HG03095 (cell line): ENCODE measurements at regions not wholly inside any gene's neighbourhood (a gene's known extent, or its start where the extent isn't known, plus 50 kb on each side); places are given as distances from the start of the nearest gene placed in this dataset.
"Not testable (repeated sequence)": the region's sequence is repeated elsewhere in the genome, so short reads cannot be mapped to it uniquely, and the experiment has no call there.

Experiments used
- ATAC-seq: cut with Tn5 transposase; IDR thresholded peaks from one replicate; pipeline ENCODE4 v1.9.1; 2021; ENCODE audit warnings: moderate library complexity; ENCODE audit not compliant: unreplicated experiment

DNA sequence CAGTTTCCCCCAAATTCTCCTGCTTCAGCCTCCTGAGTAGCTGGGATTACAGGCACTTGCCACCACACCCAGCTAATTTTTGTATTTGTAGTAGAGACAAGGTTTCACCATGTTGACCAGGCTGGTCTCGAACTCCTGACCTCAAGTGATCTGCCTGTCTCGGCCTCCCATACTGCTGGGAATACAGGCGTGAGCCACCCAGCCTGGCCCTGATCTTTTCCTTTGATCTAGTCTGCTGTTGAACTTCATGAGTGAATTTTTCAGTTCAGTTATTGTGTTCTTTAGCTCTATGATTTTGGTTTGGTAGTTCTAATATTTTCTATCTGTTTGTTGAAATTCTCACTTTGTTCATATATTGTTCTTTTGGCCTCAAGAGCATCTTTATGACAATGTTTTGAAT lies 83.4 kb upstream of the RAP2C start:
- ATAC-seq: not testable (repeated sequence)

DNA sequence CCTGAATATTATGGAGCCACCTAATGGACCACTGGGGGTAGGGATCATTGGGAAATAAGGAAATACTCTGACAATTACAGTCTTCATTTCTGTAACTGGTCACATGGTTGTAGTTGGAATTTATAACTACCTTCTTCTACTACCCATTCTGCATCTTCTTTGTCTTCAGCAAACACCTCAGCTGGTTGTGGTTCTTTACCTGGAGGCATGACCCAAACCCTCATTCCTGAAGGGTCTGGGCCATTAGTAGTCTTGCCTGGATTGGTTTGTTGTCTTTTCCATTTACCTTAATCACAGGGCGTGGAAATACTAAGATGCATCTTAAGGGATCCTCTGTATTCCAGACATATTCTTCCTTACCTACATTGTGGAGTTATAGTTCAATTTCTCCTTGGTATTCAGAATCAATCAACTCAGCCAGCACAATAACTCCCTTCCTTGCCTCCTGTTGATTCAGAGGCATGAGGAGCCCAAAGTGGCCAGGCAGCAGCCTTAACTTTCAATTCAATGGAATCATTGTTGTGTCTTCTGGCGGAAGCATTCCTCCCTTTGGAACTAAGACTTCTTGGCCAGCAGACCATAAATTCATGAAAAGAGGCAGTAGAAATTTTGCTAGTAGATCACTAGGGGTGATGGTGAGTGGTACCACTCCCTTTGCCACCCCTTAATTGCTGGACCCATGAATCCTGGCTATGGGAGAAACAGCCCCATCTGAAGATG lies 75.7 kb upstream of the RAP2C start:
- ATAC-seq: no peak

DNA sequence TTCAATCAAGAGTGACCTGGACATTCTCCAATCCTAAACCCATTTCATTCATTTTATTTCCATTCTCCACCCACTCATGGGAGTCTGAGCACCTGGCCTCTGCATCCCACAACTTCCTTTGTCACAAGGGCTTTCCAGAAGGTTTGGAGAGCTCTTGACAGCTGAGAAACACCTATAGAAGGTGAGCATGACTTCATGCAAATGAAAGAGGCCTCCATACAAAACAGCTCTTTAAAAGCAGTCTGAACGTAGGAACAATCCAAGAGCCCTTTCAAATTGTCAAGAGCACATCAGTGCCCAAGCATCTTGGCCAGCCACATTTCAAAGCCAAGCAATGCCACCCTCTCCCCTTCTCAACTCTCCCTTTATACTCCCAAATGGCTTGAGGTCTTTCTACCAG lies 74.9 kb upstream of the RAP2C start:
- no peak for ATAC-seq

DNA sequence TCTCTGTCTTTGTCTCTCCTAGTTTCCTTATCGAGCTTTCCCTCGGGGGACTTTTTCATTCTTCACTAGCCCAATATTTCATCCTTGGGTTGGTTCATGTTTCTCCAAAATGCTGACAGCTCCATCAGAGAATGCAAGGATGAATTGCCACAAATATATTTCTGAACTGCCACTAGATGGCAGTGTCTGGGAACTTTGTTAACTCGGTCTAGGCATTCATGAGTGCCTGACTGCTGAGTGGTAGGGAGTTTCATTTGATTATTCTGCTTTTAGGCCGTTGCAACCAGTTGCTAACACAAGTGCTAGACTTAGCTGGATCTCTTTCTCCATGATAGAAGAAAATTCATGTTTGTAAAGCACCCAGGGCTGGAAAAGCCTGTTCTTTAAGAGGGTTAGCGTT lies 73.5 kb upstream of the RAP2C start:
- peak; percentile 78 for ATAC-seq

DNA sequence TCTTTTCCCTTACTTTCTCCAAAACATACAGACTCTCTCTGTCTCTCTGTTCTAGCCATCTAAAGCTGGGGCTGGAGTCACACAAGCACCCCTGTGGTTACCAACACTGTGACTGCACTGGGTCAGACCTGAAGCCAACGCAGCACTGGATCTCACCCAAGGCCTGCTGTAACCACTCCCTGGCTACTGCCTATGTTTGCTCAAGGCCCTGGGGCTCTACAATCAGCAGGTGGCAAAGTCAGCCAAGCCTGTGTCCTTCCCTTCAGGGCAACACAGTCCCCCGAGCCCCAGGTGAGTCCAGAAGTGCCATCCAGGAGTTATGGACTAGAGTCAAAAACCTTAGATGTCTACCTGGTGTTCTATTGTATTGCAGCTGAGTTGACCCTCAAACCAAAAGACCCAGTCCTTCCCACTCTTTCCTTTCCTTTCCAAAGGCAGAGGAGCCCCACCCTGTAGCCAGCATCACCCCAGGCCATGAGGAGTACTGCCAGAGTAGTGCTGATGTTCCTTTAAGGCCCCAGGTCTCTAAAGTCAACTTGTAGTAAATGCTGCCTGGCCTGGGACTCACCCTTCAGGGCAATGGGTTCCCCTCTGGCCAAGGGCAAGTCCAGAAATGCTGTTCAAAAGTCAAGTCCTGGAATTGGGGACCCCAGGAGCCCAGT lies 58.8 kb upstream of the RAP2C start:
- ATAC-seq: no peak

DNA sequence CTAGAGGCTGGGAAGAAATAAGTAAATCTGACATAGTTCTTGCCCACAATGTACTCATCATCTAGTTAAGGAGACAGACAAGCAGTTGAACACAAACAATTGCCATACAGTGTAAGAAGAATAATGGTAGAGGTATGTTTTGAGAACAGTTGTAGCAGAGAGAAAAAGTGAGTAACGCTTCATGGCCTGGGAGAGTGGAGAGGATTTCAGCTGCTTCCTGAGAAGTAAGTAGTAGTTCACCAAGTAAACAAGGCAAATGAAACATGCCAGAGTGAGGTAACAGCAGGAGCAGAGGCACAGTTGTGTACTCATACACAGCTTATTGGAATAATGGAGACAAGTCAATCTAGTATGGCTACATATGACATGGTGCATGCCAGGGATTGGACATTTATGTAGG lies 53.6 kb upstream of the RAP2C start:
- ATAC-seq: no peak

DNA sequence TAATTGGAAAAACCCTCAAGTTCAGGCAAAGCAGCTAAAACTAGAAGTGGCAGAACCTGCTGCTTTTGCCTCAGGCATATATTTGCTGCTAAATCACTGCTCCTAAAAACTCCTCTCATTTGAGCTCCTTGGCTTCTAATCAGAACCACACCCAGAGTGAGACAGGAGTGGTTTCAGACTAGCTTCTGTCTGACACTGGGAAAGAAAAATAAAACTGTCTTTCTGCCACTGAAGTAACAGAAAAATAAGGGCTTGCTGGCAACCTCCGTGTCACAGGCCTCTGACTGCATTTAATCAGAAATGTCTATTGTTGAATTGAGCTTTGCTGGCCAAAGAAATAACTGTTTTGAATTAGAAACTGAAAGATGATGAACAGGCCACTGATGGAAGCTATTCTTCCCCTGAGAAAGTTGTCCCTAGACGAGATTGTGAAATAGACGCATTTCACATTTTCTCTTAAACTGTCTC lies 52.1 kb upstream of the RAP2C start:
- no peak for ATAC-seq

DNA sequence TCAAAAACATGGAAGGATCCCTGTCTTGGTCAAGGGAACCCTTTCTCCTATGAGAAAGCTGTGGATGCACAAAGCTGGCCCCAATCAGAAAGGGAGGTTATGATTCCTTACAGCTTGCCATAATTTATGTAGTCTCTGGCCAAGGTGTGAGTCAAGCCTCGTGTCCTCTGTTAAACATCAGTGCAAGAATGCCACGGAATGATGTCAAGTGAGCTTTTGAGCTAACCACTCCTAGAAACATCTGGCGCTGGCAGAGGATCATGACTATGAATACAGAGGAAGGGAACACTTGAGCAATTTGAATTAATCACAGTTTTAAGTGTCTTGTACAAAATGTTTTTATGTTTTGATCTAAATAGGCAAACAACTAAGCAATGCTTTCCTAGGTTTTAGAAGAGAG lies 51.5 kb upstream of the RAP2C start:
- no peak for ATAC-seq

DNA sequence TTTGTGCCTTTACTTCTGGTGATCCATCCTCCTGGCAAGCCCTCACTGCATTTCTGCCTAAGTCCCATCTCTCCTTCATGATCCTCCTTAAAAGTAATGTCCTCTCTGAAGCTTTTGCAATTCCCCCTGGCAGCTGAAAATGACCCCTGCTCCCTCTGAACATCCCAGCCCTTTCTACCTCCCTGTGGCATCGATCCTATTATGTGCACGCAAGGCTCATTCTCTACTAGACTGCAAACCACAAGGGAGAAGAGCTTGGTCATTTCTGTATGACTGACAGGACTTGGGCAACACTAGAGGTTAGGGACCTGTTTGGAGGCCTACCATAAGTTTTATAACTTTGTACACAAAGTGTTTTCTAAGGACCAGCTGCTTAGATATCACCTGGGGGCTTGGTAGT lies 50.8 kb upstream of the RAP2C start:
- no peak for ATAC-seq
